Daoy (cell line): ENCODE measurements at regions not wholly inside any gene's neighbourhood (a gene's known extent, or its start where the extent isn't known, plus 50 kb on each side); places are given as distances from the start of the nearest gene placed in this dataset.
A peak's percentile ranks its signal among the peaks of the same experiment; 100 is the strongest.

Experiments used
- DNase-seq: peaks from one replicate; pipeline ENCODE4 v3.0.0-alpha.2; 2015; ENCODE audit warnings: low read depth

GRCh38 chr9:108677776-108678175 lies 178.0 kb downstream of the ACTL7B start:
- no peak for DNase-seq

DNA sequence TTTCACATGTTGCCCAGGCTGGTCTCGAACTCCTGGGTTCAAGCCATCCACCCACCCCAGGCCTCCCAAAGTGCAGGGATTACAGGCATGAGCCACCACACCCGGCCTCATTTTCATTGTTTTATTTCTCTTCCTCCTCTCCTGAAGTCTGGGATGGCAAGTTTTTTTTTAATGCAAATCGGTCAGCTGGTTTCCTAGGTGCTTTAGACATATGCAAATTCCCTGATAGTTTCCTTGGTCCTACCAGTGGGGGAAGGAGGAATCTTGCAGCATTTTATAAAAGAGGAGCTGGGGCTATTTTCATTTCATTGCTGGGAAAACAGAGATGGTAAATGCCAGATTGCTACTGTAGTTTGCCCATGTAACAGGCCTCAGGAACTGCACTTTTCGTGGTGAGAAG lies 179.4 kb downstream of the ACTL7B start:
- no peak for DNase-seq

DNA sequence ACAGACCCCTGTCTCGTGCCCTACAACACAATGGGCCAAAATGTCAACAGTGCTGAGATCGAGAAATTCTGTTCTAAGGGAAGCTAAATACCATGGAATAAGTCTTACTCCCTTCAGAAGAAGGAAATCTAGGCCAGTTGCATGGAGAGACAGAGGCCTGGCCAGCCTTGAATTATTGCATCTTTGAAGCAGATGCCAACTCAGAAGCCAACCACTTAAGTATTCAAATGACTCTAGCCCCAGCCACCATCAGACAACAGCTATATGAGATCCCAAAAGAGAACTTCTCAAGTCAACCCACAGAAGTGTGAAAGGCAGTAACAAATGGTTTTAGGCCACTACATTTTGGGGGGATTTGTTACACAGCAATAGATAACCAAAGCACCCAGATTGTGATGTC lies 180.1 kb downstream of the ACTL7B start:
- DNase-seq = no peak

DNA sequence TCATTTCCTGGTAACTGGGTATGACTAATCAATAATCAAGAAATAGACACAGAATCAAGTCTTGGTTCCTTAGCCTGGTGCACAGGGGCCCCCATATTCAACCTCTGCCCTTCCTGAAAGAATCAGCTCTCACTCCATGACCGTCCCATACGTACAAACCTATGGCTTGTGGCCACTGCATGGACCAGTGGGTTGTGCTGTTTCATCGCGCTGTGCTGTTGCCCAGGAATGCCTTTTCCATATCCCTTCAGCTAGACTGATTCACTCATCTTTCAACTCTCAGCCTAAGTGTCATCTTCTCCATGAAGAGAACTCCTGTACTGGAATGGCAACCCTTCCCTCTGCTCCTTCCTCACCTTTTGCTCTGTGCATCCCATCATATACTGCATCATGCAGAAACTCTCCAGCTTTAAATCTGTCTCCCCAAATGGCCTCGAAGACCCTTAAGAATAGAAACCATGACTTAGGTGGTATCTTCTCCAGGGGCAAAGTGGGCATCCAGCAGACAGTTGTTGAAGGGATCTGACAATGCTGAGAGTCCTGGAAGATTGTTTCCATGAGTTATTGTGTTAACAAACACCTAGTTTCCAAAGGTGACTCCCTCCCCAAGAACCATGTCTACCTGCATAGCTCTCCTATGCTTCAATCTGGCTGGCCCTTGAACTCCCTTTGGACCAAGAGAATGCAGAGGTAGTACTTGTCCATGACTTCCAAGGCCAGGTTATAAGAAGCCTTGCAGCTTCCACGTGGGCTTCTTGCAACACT lies 180.8 kb downstream of the ACTL7B start:
- DNase-seq = no peak

DNA sequence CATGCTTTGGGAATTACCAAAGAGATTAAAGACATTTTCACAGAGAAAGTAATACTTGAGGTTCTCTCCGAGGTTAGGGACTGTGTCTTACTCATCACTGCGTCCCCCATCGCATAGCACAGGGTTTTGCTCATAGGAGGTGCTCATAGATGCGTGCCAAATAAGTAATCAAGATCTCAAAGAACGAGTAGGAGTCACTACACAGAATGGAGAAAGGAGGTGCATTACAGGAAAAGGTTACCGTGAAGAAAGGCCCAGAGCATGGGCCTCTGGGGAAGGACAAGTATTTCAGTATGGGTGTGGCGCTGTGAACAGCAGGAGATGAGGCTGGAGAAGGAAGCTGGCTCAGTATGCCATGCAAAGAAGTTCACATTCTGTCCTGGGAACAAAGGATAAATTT lies 182.4 kb downstream of the ACTL7B start:
- DNase-seq = peak; percentile 70

- DNase-seq = peak; percentile 30
These were observed 183.2 kb downstream of the ACTL7B start for GRCh38 chr9:108672475-108673190.

- no peak for DNase-seq
These were observed 184.0 kb downstream of the ACTL7B start for GRCh38 chr9:108671794-108672193.

DNA sequence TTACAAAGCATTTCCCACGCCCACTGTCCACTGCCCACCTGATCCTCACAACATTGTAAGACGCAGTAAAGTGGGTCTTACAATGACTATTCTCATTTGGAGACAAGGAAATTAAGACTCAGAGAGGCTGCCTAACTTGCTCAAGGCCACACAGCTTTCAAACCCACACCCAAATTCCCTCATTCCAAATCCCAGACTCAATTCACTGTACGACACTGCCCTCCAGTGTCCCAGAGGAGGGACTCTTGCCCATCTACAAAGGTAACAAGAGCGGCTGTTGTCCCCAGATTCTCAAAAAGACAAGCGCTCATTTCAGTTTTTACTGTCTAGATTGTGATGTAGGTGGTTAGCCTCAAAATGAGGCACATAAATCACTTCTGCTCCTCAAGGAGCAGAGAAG lies 184.6 kb downstream of the ACTL7B start:
- DNase-seq = peak; percentile 54

DNA sequence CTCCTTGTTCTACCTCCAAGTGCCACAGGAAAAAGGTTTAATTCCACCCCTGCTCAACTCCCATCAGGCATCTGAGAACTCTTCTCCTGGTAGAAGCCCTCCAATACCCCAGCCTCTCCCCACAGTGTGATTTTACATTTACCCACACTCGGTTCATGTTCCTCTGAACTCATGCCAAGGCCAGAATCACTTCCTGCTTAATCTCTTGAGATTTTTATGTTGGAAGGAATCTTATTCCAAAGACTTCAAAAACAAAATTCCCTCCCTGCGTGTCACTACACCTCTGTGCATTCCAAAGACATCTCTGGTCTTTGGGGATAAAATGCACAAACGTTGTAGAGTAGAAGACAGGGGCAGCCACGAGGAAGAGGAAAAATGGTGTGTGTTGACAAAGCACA lies 186.8 kb downstream of the ACTL7B start:
- DNase-seq = no peak

- DNase-seq = no peak
These were observed 187.4 kb downstream of the ACTL7B start for GRCh38 chr9:108668191-108668937.

GRCh38 chr9:108666240-108666784 lies 189.5 kb downstream of the ACTL7B start:
- DNase-seq = no peak

DNA sequence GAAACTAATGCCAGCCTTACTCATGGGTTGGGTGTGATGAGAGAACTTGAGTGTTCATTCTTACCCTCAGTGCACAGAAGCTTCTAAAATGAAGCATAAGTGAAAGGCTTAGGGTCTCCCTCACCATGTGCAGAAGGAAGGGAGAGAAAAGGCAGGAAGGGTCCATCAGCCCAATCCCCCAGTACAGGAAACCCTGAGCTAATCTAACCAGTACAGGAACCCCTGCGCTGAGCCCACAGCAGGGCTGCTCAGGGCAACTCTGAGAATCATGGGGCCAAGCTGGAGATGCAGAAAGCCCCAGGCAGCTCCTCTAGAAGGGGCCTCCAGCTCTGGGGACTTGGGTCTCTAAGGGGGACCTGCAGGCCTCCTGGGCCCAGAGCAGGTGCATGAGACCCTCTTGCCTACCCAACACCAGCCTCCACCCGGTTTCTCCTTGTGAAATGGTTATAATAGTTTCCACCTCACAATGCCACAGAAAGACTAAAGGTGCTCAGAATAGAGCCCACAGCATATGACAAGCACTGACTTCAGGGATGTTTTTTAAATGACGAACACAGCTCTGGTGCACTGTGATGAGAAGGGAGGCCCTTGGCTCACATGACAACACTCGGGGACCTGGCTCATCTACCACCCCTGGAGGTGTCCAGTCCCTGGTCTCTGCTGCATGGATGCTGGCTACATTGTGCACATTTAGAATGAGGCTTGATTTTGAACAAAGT lies 190.1 kb downstream of the ACTL7B start:
- no peak for DNase-seq

GRCh38 chr9:108664309-108665255 lies 191.2 kb downstream of the ACTL7B start:
- DNase-seq = no peak

DNA sequence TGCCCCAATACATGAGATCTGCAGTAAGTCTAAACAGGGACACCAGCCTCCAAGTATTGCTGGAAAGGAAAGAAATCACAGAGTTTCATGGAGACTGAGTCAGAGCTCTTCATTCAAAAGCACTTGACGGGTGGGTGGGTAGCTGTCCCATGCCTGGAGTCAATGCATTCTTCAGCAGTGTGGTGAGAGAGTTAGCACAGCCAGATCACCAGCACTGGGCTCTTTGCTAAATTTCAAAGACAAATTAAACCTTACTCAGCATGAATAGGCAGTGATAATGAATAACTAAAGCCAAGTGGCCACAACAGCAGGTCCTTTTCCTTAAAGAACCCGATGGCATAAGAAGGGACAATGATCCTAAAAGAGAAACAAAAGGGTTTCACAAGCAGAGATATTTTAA lies 192.4 kb downstream of the ACTL7B start:
- no peak for DNase-seq

GRCh38 chr9:108662956-108663355 lies 192.8 kb downstream of the ACTL7B start:
- no peak for DNase-seq

GRCh38 chr9:108662091-108662875 lies 193.5 kb downstream of the ACTL7B start:
- no peak for DNase-seq

DNA sequence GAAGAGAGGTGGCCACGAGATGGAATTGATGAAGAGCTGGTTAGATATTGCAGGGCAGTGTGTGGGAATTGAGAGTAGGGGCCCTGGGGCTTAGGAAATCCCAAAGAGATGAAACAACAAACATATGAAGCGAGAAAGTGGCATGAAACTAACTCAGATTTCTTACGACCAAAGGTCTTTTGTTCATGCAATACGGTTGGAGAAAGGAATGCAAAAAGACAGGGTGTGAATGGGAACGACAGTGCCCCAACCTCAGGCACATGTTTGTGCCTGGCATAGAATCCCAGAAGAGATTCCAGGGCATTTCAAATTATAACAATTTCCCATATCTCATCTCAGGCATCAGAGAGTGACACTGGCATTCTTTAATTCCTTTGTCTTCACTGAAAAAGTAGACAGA lies 199.2 kb downstream of the ACTL7B start:
- no peak for DNase-seq

DNA sequence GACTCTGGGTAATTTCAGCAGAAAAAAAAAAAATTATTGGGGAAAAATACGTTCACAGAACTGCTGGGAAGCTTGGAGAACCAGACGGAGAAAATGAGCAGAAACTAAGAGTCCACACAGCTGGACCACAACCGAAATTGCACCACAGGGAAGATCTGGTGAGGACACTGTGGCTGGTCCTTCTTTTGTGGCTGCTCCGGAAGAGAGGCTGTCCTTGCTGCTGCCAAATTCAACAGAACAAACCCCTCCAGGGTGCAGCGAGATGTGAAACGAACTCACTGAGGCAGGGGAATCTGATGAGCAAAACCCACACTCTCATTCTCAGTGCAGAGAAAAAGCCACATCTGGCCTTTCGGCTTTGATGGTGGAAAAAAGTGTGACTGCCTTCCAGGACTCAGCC lies 200.0 kb downstream of the ACTL7B start:
- DNase-seq = no peak

DNA sequence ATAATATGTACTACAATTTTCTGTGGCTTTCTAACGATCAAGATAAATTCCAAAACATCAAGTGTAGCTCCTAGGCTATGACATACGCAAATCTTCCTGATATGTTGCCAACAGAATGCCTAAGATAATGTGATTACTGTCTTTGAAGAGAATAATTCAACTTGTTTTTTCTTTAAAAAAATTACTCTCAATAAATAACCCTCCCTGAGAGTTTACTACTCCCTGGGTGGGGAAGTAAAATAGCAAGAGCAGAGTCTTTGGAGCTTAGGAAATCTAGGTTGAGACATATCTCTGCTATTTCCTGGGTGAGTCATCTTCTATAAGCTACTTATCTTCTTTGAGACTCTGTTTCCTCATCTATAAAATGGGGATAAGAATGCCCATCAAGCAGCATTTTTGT lies 201.2 kb downstream of the ACTL7B start:
- DNase-seq = no peak

- no peak for DNase-seq
These were observed 202.9 kb downstream of the ACTL7B start for GRCh38 chr9:108652851-108653250.
